IMR-90 (cell line): ENCODE measurements at regions not wholly inside any gene's neighbourhood (a gene's known extent, or its start where the extent isn't known, plus 50 kb on each side); places are given as distances from the start of the nearest gene placed in this dataset.

Experiments
- ATAC-seq: fragments of 200-7000 bp; cut with Tn5 transposase; 2 replicates; pipeline ENCODE4 v1.9.1; 2020; ENCODE audit warnings: low read depth, mild to moderate bottlenecking, moderate library complexity
- BruUV-seq: library from RNA; stranded (reverse); fragments of 400-500 nt; replicated peaks from 2 replicates; lab custom pipeline; 2021; lab: Mats Ljungman, UMichigan
- CTCF ChIA-PET: fragments of 300-600 bp; formaldehyde crosslinking; extraction: SDS; loops from one replicate; lab custom pipeline; 2021; ENCODE audit warnings: antibody characterized with exemption; lab: Yijun Ruan, JAX
- POLR2A ChIA-PET: fragments of 300-600 bp; sonication (Branson Sonifier 250); formaldehyde crosslinking; loops from one replicate; lab custom pipeline; 2022; ENCODE audit warnings: antibody characterized with exemption; ENCODE audit not compliant: unreplicated experiment; lab: Charles Lee
- DNase-seq: peaks from one replicate; pipeline ENCODE4 v3.0.0; 2013
- H2AFZ ChIP-seq: replicated peaks from 2 replicates; pipeline ENCODE3; 2013; ENCODE audit warnings: low read length, mild to moderate bottlenecking; ENCODE audit not compliant: poor library complexity
- H2AK5ac ChIP-seq: 2 replicates; pipeline ENCODE4 v1.6.1; 2013; ENCODE audit warnings: low read depth, low read length, inconsistent platforms
- H2AK9ac ChIP-seq: replicated peaks from 2 replicates; pipeline ENCODE3; 2013; ENCODE audit warnings: mild to moderate bottlenecking, low read depth, low read length, moderate library complexity; ENCODE audit not compliant: poor library complexity
- H2BK120ac ChIP-seq: 2 replicates; pipeline ENCODE4 v1.6.1; 2013; ENCODE audit warnings: low read depth, low read length, inconsistent platforms
- H2BK15ac ChIP-seq: 3 replicates; pipeline ENCODE4 v1.6.1; 2013; ENCODE audit warnings: low read depth, low read length, inconsistent platforms
- H2BK20ac ChIP-seq: 2 replicates; pipeline ENCODE4 v1.6.1; 2013; ENCODE audit warnings: low read depth, mild to moderate bottlenecking, inconsistent platforms, low read length, moderate library complexity
- H2BK5ac ChIP-seq: 2 replicates; pipeline ENCODE4 v1.6.1; 2013; ENCODE audit warnings: mild to moderate bottlenecking, low read depth, low read length, inconsistent platforms; ENCODE audit not compliant: poor library complexity, severe bottlenecking
- H3K14ac ChIP-seq: replicated peaks from 2 replicates; pipeline ENCODE4 v1.6.1; 2013; ENCODE audit warnings: low read depth, low read length, inconsistent platforms
- H3K18ac ChIP-seq: 2 replicates; pipeline ENCODE4 v1.6.1; 2013; ENCODE audit warnings: low read depth, low read length, control low read depth
- H3K23ac ChIP-seq: 2 replicates; pipeline ENCODE4 v1.6.1; 2013; ENCODE audit warnings: low read depth, low read length, inconsistent platforms
- H3K27ac ChIP-seq: 2 replicates; pipeline ENCODE4 v1.5.1; 2013; ENCODE audit warnings: mild to moderate bottlenecking, control low read depth, low read length; ENCODE audit not compliant: insufficient read depth
- H3K27me3 ChIP-seq: 2 replicates; pipeline ENCODE4 v1.6.1; 2013; ENCODE audit warnings: low read length; ENCODE audit not compliant: control insufficient read depth, insufficient read depth
- H3K36me3 ChIP-seq: 2 replicates; pipeline ENCODE4 v1.6.1; 2013; ENCODE audit warnings: low read length, mixed read lengths; ENCODE audit not compliant: control insufficient read depth, insufficient read depth
- H3K4ac ChIP-seq: 2 replicates; pipeline ENCODE4 v1.6.1; 2013; ENCODE audit warnings: low read depth, low read length, inconsistent platforms
- H3K4me1 ChIP-seq: 2 replicates; pipeline ENCODE4 v1.6.1; 2013; ENCODE audit warnings: low read length, mixed read lengths; ENCODE audit not compliant: control insufficient read depth, insufficient read depth
- H3K4me2 ChIP-seq: 2 replicates; pipeline ENCODE4 v1.6.1; 2013; ENCODE audit warnings: low read depth, mild to moderate bottlenecking, control low read depth, low read length, moderate library complexity
- H3K4me3 ChIP-seq: 2 replicates; pipeline ENCODE4 v1.5.1; 2013; ENCODE audit warnings: low read depth, mild to moderate bottlenecking, control low read depth, low read length, moderate library complexity; ENCODE audit not compliant: insufficient read depth
- H3K56ac ChIP-seq: 2 replicates; pipeline ENCODE4 v1.6.1; 2013; ENCODE audit warnings: low read length, inconsistent platforms; ENCODE audit not compliant: insufficient read depth; ENCODE audit errors: extremely low read depth
- H3K79me1 ChIP-seq, 2 experiments: 2 replicates each; pipeline ENCODE4 v1.6.1; 2013; ENCODE audit warnings: low read length in 2 of 2, inconsistent platforms in 1 of 2, low read depth in 1 of 2
- H3K9ac ChIP-seq: 2 replicates; pipeline ENCODE4 v1.6.1; 2013; ENCODE audit warnings: low read depth, low read length, control low read depth
- H3K9me1 ChIP-seq: 2 replicates; pipeline ENCODE4 v1.6.1; 2013; ENCODE audit warnings: low read length, inconsistent platforms; ENCODE audit not compliant: insufficient read depth
- H3K9me3 ChIP-seq: 2 replicates; pipeline ENCODE4 v1.6.1; 2013; ENCODE audit warnings: low read length; ENCODE audit not compliant: control insufficient read depth, insufficient read depth
- H4K20me1 ChIP-seq: 2 replicates; pipeline ENCODE4 v1.6.1; 2013; ENCODE audit warnings: low read length, inconsistent platforms; ENCODE audit not compliant: insufficient read depth
- H4K5ac ChIP-seq: 2 replicates; pipeline ENCODE4 v1.6.1; 2013; ENCODE audit warnings: mild to moderate bottlenecking, low read depth, low read length, control low read depth
- H4K8ac ChIP-seq, 2 experiments: 2 replicates each; pipeline ENCODE4 v1.6.1; 2013; ENCODE audit warnings: low read depth in 2 of 2, low read length in 2 of 2, control low read depth in 1 of 2, inconsistent platforms in 1 of 2
- H4K91ac ChIP-seq: 2 replicates; pipeline ENCODE4 v1.6.1; 2013; ENCODE audit warnings: low read depth, low read length, inconsistent platforms; ENCODE audit not compliant: insufficient read depth
- BHLHE40 ChIP-seq: fragments of 150-350 bp; IDR thresholded peaks from 2 replicates; pipeline ENCODE4 v1.6.1; 2016; ENCODE audit warnings: mild to moderate bottlenecking, low read depth, low read length
- CHD1 ChIP-seq: IDR thresholded peaks from 2 replicates; pipeline ENCODE4 v1.6.1; 2012; ENCODE audit warnings: low read depth, low read length, improper control_type of control experiment
- CTCF ChIP-seq: conservative IDR thresholded peaks from 2 replicates; pipeline ENCODE4 v1.5.1; 2012; ENCODE audit warnings: mild to moderate bottlenecking, low read depth, low read length, improper control_type of control experiment
- ELK1 ChIP-seq: fragments of 150-350 bp; IDR thresholded peaks from 2 replicates; pipeline ENCODE4 v1.6.1; 2016; ENCODE audit warnings: low read depth, mild to moderate bottlenecking, low read length, moderate library complexity, borderline replicate concordance
- FOS ChIP-seq: fragments of 150-350 bp; IDR thresholded peaks from 2 replicates; pipeline ENCODE4 v1.6.1; 2016; ENCODE audit warnings: low read depth, low read length
- MAFK ChIP-seq: IDR thresholded peaks from 2 replicates; pipeline ENCODE4 v1.6.1; 2012; ENCODE audit warnings: low read depth, low read length, improper control_type of control experiment
- MXI1 ChIP-seq: IDR thresholded peaks from 2 replicates; pipeline ENCODE4 v1.6.1; 2012; ENCODE audit warnings: low read depth, mild to moderate bottlenecking, low read length, moderate library complexity, borderline replicate concordance
- NFE2L2 ChIP-seq: fragments of 150-350 bp; IDR thresholded peaks from 2 replicates; pipeline ENCODE4 v1.6.1; 2016; ENCODE audit warnings: low read depth, mild to moderate bottlenecking, low read length
- POLR2A ChIP-seq: IDR thresholded peaks from 2 replicates; pipeline ENCODE4 v1.6.1; 2012; ENCODE audit warnings: mild to moderate bottlenecking, low read depth, low read length
- RAD21 ChIP-seq: IDR thresholded peaks from 2 replicates; pipeline ENCODE4 v1.6.1; 2012; ENCODE audit warnings: low read length, improper control_type of control experiment
- RCOR1 ChIP-seq: IDR thresholded peaks from 2 replicates; pipeline ENCODE4 v1.6.1; 2012; ENCODE audit warnings: mild to moderate bottlenecking, low read length, improper control_type of control experiment; ENCODE audit not compliant: insufficient replicate concordance
- RFX5 ChIP-seq: IDR thresholded peaks from 2 replicates; pipeline ENCODE4 v1.8.0; 2012; ENCODE audit warnings: low read depth, mild to moderate bottlenecking, low read length, moderate library complexity
- SMC3 ChIP-seq: fragments of 150-350 bp; IDR thresholded peaks from 2 replicates; pipeline ENCODE4 v1.6.1; 2016; ENCODE audit warnings: low read depth, mild to moderate bottlenecking, antibody characterized with exemption, low read length, moderate library complexity
- USF2 ChIP-seq: fragments of 150-350 bp; IDR thresholded peaks from 2 replicates; pipeline ENCODE4 v1.6.1; 2017; ENCODE audit warnings: mild to moderate bottlenecking, antibody characterized with exemption, low read length, low read depth
- WGBS, 2 experiments: methylation state at CpG; one replicate each; pipeline versions ENCODE4 v1.1.5 to v1.1.7; 2013; ENCODE audit warnings: missing lambda C conversion rate in 2 of 2; ENCODE audit not compliant: insufficient read length in 1 of 2; ENCODE audit errors: extremely low coverage in 2 of 2; 5-methylcytosine and 5-hydroxymethylcytosine counted together
- dilution Hi-C: fragments of 300-500 bp; cut with HindIII; formaldehyde crosslinking; loops from one replicate; pipeline ENCODE4 v1.14.3; 2018; ENCODE audit warnings: low sequenced_read_pairs; ENCODE audit not compliant: unreplicated experiment
- in situ Hi-C: fragments of 300-500 bp; cut with MboI; formaldehyde crosslinking; loops from 3 replicates; pipeline ENCODE4 v1.14.3; 2019; ENCODE audit warnings: low sequenced_read_pairs, inconsistent platforms, mixed read lengths
- intact Hi-C: fragments of 100-400 bp; cut with micrococcal nuclease; formaldehyde crosslinking; loops from 2 replicates; pipeline ENCODE4 v1.10.0; 2022

GRCh38 chr20:56798634-56799033 lies 169.5 kb downstream of the TFAP2C start:
- no TSS peak for BruUV-seq
- no peak overlapping the region for H3K4ac ChIP-seq

More at GRCh38 chr20:56798634-56799033, 169.5 kb downstream of the TFAP2C start:
- Histone ChIP-seq H2AK9ac (no peak overlapping the region), H3K56ac (no peak overlapping the region), H4K20me1 (no peaks in the 10 kb centered on the region), H2AK5ac (no peak overlapping the region), H4K5ac (no peak overlapping the region), H3K9ac (no peak overlapping the region), H3K79me1 (no peaks in the 10 kb centered on the region), H3K27me3 (peaks cover 8% of the 10 kb centered on the region), H2BK120ac (no peak overlapping the region), H3K18ac (no peak overlapping the region), H3K4me3 (no peak overlapping the region), H3K4me1 (peaks cover 2% of the 10 kb centered on the region; the same call in 1 of the 2 replicates), H3K27ac (no peak overlapping the region), H3K9me1 (no peaks in the 10 kb centered on the region), H3K36me3 (no peaks in the 10 kb centered on the region), H4K91ac (no peak overlapping the region), H3K9me3 (peaks cover 10% of the 10 kb centered on the region), H2BK20ac (no peak overlapping the region), H2BK15ac (no peak overlapping the region), H3K23ac (no peak overlapping the region), H3K14ac (no peak overlapping the region), H2BK5ac (no peak overlapping the region), H3K4me2 (no peak overlapping the region), H4K8ac (no peak overlapping the region), H2AFZ (no peak overlapping the region)
- in situ Hi-C loops (loop anchor here (25.0 kb wide), 1 partner anchor 436 kb away; the partner anchor contains the start of gene FAM210B), dilution Hi-C loops (no loop called here), intact Hi-C loops (no loop called here)
- POLR2A ChIA-PET: no interaction called here
- CTCF ChIA-PET: no interaction called here
- no peak for ATAC-seq
- DNase-seq: no peak
- WGBS, 2 experiments: no CpG with 5 or more reads among the region's 1 CpG
- no peak for TF ChIP-seq USF2
- no peak for TF ChIP-seq ELK1
- no peak for TF ChIP-seq CTCF
- TF ChIP-seq CHD1: no peak
- TF ChIP-seq SMC3: no peak
- TF ChIP-seq MXI1: no peak
- TF ChIP-seq MAFK: no peak
- no peak for TF ChIP-seq FOS
- TF ChIP-seq RFX5: no peak
- TF ChIP-seq POLR2A: no peak
- TF ChIP-seq BHLHE40: no peak
- TF ChIP-seq NFE2L2: no peak
- TF ChIP-seq RAD21: no peak
- TF ChIP-seq RCOR1: no peak
